ENCODE measurements at regions not wholly inside any gene's neighbourhood (a gene's known extent, or its start where the extent isn't known, plus 50 kb on each side); places are given as distances from the start of the nearest gene placed in this dataset.
A peak's percentile ranks its signal among the peaks of the same experiment; 100 is the strongest.
"Not testable (repeated sequence)": the region's sequence is repeated elsewhere in the genome, so short reads cannot be mapped to it uniquely, and the experiment has no call there.

GRCh38 chr4:132694775-132695174, 454.3 kb upstream of the PCDH10 start:
- Histone ChIP-seq H3K36me3 (ENCODE audit: control insufficient read depth, insufficient read depth, low read length) (no peaks in the 10 kb centered on the region), H3K9me3 (ENCODE audit: control insufficient read depth, insufficient read depth, low read length) (no peaks in the 10 kb centered on the region), H3K27me3 (ENCODE audit: control insufficient read depth, insufficient read depth, low read length) (no peaks in the 10 kb centered on the region), H3K4me3 (ENCODE audit: low read length) (no peak overlapping the region), H3K4me1 (ENCODE audit: control insufficient read depth, insufficient read depth, low read length) (no peaks in the 10 kb centered on the region), H3K27ac (ENCODE audit: low read length) (no peak overlapping the region)
- no peak for DNase-seq (ENCODE audit: low read depth, low spot score)

- not testable (repeated sequence) for H3K4me1 ChIP-seq (ENCODE audit: control insufficient read depth, insufficient read depth, low read length); H3K27ac ChIP-seq (ENCODE audit: low read length); H3K4me3 ChIP-seq (ENCODE audit: low read length); H3K27me3 ChIP-seq (ENCODE audit: control insufficient read depth, insufficient read depth, low read length); H3K9me3 ChIP-seq (ENCODE audit: control insufficient read depth, insufficient read depth, low read length); H3K36me3 ChIP-seq (ENCODE audit: control insufficient read depth, insufficient read depth, low read length); DNase-seq (ENCODE audit: low read depth, low spot score)
- WGBS (ENCODE audit: insufficient coverage, insufficient read length) = no CpG with 5 or more reads among the region's 4 CpGs
Observed at GRCh38 chr4:132697505-132697904, 451.6 kb upstream of the PCDH10 start.

GRCh38 chr4:132707955-132708354, 441.1 kb upstream of the PCDH10 start:
- Histone ChIP-seq H3K27me3 (ENCODE audit: control insufficient read depth, insufficient read depth, low read length) (no peaks in the 10 kb centered on the region), H3K27ac (ENCODE audit: low read length) (no peak overlapping the region), H3K36me3 (ENCODE audit: control insufficient read depth, insufficient read depth, low read length) (no peaks in the 10 kb centered on the region), H3K4me3 (ENCODE audit: low read length) (no peak overlapping the region), H3K4me1 (ENCODE audit: control insufficient read depth, insufficient read depth, low read length) (no peaks in the 10 kb centered on the region), H3K9me3 (ENCODE audit: control insufficient read depth, insufficient read depth, low read length) (no peaks in the 10 kb centered on the region)
- DNase-seq (ENCODE audit: low read depth, low spot score) = no peak
- WGBS (ENCODE audit: insufficient coverage, insufficient read length) = no CpG with 5 or more reads among the region's 2 CpGs

- H3K27ac ChIP-seq (ENCODE audit: low read length) = no peak overlapping the region
- DNase-seq (ENCODE audit: low read depth, low spot score) = no peak
- H3K36me3 ChIP-seq (ENCODE audit: control insufficient read depth, insufficient read depth, low read length) = no peaks in the 10 kb centered on the region
- H3K9me3 ChIP-seq (ENCODE audit: control insufficient read depth, insufficient read depth, low read length) = no peaks in the 10 kb centered on the region
- no peak overlapping the region for H3K4me3 ChIP-seq (ENCODE audit: low read length)
- no CpG with 5 or more reads among the region's 1 CpG for WGBS (ENCODE audit: insufficient coverage, insufficient read length)
- H3K4me1 ChIP-seq (ENCODE audit: control insufficient read depth, insufficient read depth, low read length) = no peaks in the 10 kb centered on the region
- no peaks in the 10 kb centered on the region for H3K27me3 ChIP-seq (ENCODE audit: control insufficient read depth, insufficient read depth, low read length)
Observed at GRCh38 chr4:132709056-132709455, 440.0 kb upstream of the PCDH10 start.

GRCh38 chr4:132710971-132711370, 438.1 kb upstream of the PCDH10 start:
- no peaks in the 10 kb centered on the region for H3K9me3 ChIP-seq (ENCODE audit: control insufficient read depth, insufficient read depth, low read length)
- no peaks in the 10 kb centered on the region for H3K36me3 ChIP-seq (ENCODE audit: control insufficient read depth, insufficient read depth, low read length)
- no peak for DNase-seq (ENCODE audit: low read depth, low spot score)
- no CpG with 5 or more reads among the region's 2 CpGs for WGBS (ENCODE audit: insufficient coverage, insufficient read length)
- H3K27me3 ChIP-seq (ENCODE audit: control insufficient read depth, insufficient read depth, low read length) = no peaks in the 10 kb centered on the region
- no peak overlapping the region for H3K27ac ChIP-seq (ENCODE audit: low read length)
- no peak overlapping the region for H3K4me3 ChIP-seq (ENCODE audit: low read length)
- H3K4me1 ChIP-seq (ENCODE audit: control insufficient read depth, insufficient read depth, low read length) = no peaks in the 10 kb centered on the region

GRCh38 chr4:132737344-132737743, 411.8 kb upstream of the PCDH10 start:
- no peaks in the 10 kb centered on the region for H3K36me3 ChIP-seq (ENCODE audit: control insufficient read depth, insufficient read depth, low read length)
- H3K4me3 ChIP-seq (ENCODE audit: low read length) = no peak overlapping the region
- H3K27ac ChIP-seq (ENCODE audit: low read length) = no peak overlapping the region
- no peaks in the 10 kb centered on the region for H3K27me3 ChIP-seq (ENCODE audit: control insufficient read depth, insufficient read depth, low read length)
- peak; percentile 18 for DNase-seq (ENCODE audit: low read depth, low spot score)
- WGBS (ENCODE audit: insufficient coverage, insufficient read length) = no CpG with 5 or more reads among the region's 3 CpGs
- H3K9me3 ChIP-seq (ENCODE audit: control insufficient read depth, insufficient read depth, low read length) = no peaks in the 10 kb centered on the region
- H3K4me1 ChIP-seq (ENCODE audit: control insufficient read depth, insufficient read depth, low read length) = no peaks in the 10 kb centered on the region

- H3K4me1 ChIP-seq (ENCODE audit: control insufficient read depth, insufficient read depth, low read length) = no peaks in the 10 kb centered on the region
- H3K9me3 ChIP-seq (ENCODE audit: control insufficient read depth, insufficient read depth, low read length) = no peaks in the 10 kb centered on the region
- H3K36me3 ChIP-seq (ENCODE audit: control insufficient read depth, insufficient read depth, low read length) = no peaks in the 10 kb centered on the region
- DNase-seq (ENCODE audit: low read depth, low spot score) = no peak
- H3K27ac ChIP-seq (ENCODE audit: low read length) = no peak overlapping the region
- H3K27me3 ChIP-seq (ENCODE audit: control insufficient read depth, insufficient read depth, low read length) = no peaks in the 10 kb centered on the region
- no peak overlapping the region for H3K4me3 ChIP-seq (ENCODE audit: low read length)
Observed at GRCh38 chr4:132759199-132759780, 389.8 kb upstream of the PCDH10 start.

- no peak overlapping the region for H3K27ac ChIP-seq (ENCODE audit: low read length)
- no peak for DNase-seq (ENCODE audit: low read depth, low spot score)
- H3K27me3 ChIP-seq (ENCODE audit: control insufficient read depth, insufficient read depth, low read length) = no peaks in the 10 kb centered on the region
- H3K4me3 ChIP-seq (ENCODE audit: low read length) = no peak overlapping the region
- H3K36me3 ChIP-seq (ENCODE audit: control insufficient read depth, insufficient read depth, low read length) = no peaks in the 10 kb centered on the region
- no CpG with 5 or more reads among the region's 2 CpGs for WGBS (ENCODE audit: insufficient coverage, insufficient read length)
- H3K9me3 ChIP-seq (ENCODE audit: control insufficient read depth, insufficient read depth, low read length) = no peaks in the 10 kb centered on the region
- H3K4me1 ChIP-seq (ENCODE audit: control insufficient read depth, insufficient read depth, low read length) = no peaks in the 10 kb centered on the region
Observed at GRCh38 chr4:132763465-132763864, 385.6 kb upstream of the PCDH10 start.

- no peak for DNase-seq (ENCODE audit: low read depth, low spot score)
- no peaks in the 10 kb centered on the region for H3K27me3 ChIP-seq (ENCODE audit: control insufficient read depth, insufficient read depth, low read length)
- no peaks in the 10 kb centered on the region for H3K9me3 ChIP-seq (ENCODE audit: control insufficient read depth, insufficient read depth, low read length)
- H3K27ac ChIP-seq (ENCODE audit: low read length) = no peak overlapping the region
- no peak overlapping the region for H3K4me3 ChIP-seq (ENCODE audit: low read length)
- no peaks in the 10 kb centered on the region for H3K36me3 ChIP-seq (ENCODE audit: control insufficient read depth, insufficient read depth, low read length)
- WGBS (ENCODE audit: insufficient coverage, insufficient read length) = no CpG with 5 or more reads among the region's 1 CpG
- no peaks in the 10 kb centered on the region for H3K4me1 ChIP-seq (ENCODE audit: control insufficient read depth, insufficient read depth, low read length)
Observed at GRCh38 chr4:132767901-132768300, 381.2 kb upstream of the PCDH10 start.

GRCh38 chr4:132770776-132771175, 378.3 kb upstream of the PCDH10 start:
- no peak overlapping the region for H3K27ac ChIP-seq (ENCODE audit: low read length)
- no peaks in the 10 kb centered on the region for H3K36me3 ChIP-seq (ENCODE audit: control insufficient read depth, insufficient read depth, low read length)
- no peaks in the 10 kb centered on the region for H3K9me3 ChIP-seq (ENCODE audit: control insufficient read depth, insufficient read depth, low read length)
- no peak overlapping the region for H3K4me3 ChIP-seq (ENCODE audit: low read length)
- WGBS (ENCODE audit: insufficient coverage, insufficient read length) = no CpG with 5 or more reads among the region's 2 CpGs
- H3K27me3 ChIP-seq (ENCODE audit: control insufficient read depth, insufficient read depth, low read length) = no peaks in the 10 kb centered on the region
- DNase-seq (ENCODE audit: low read depth, low spot score) = no peak
- H3K4me1 ChIP-seq (ENCODE audit: control insufficient read depth, insufficient read depth, low read length) = no peaks in the 10 kb centered on the region

- Histone ChIP-seq H3K4me3 (ENCODE audit: low read length) (no peak overlapping the region), H3K9me3 (ENCODE audit: control insufficient read depth, insufficient read depth, low read length) (no peaks in the 10 kb centered on the region), H3K27ac (ENCODE audit: low read length) (no peak overlapping the region), H3K4me1 (ENCODE audit: control insufficient read depth, insufficient read depth, low read length) (no peaks in the 10 kb centered on the region), H3K27me3 (ENCODE audit: control insufficient read depth, insufficient read depth, low read length) (no peaks in the 10 kb centered on the region), H3K36me3 (ENCODE audit: control insufficient read depth, insufficient read depth, low read length) (no peaks in the 10 kb centered on the region)
- no peak for DNase-seq (ENCODE audit: low read depth, low spot score)
Observed at GRCh38 chr4:132792310-132792709, 356.8 kb upstream of the PCDH10 start.
